GM21825 (cell line): ENCODE measurements at regions not wholly inside any gene's neighbourhood (a gene's known extent, or its start where the extent isn't known, plus 50 kb on each side); places are given as distances from the start of the nearest gene placed in this dataset.

Source experiments
- ATAC-seq: cut with Tn5 transposase; IDR thresholded peaks from one replicate; pipeline ENCODE4 v1.9.1; 2021; ENCODE audit warnings: mild to moderate bottlenecking, moderate library complexity; ENCODE audit not compliant: unreplicated experiment

- ATAC-seq = no peak
Observed at GRCh38 chr12:98243190-98243589, 272.2 kb upstream of the TMPO start.

DNA sequence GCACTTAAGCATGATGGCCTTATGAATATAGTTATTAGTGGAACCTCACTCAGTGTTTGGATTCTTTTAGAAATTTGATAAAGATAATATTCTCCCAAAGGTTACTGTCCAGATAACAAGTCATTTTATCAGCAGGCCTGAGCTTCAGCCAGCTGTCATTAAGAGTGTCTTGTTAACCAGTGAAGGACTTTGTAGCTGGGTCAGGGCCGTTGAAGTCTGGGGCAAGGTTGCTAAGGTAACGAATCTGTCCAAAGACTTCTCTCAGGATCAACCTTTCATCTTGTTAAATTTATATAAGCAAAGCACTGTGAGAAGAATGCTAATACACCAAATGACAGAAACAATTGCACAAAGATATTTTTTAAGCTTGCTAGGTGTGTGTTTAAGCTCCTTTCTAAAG is 271.3 kb upstream of the TMPO start:
- no peak for ATAC-seq

DNA sequence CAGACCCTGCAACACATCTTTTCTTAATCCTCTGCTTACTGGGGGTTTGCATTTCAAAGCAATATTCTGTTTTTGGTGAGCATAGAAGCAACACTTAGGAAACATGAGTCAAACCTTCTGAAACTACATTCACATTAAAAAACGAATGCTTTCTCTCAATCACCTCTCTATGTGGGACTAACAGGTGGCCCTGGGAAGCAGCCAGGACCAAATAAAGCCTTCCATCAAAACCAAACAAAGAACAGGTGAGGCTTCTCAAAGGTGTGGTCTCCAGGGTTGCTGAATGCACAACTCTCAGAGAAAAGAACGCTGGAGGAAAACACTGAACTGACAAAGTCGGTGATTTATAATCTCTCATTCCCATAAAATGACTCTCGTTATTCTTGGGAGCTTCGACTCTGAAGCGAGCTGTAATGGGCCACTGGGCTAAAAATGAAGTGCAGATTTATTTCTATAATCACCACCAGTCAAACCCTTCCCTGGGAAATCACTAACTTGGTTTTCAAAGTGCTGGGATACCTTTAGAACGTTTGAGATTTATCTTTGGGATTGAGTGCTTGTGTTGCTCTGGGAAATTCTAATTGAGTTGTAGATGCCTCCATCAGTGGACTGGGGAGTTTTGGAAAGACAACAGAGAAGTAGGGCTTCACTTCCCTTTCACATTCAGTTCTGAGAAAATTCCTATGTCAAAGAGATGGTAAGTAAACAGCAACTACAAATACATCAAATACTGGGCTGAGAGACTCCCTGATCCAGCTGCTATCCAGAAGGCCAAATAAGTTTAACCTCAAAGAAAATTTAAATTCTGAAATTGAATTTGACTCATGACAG is 262.0 kb upstream of the TMPO start:
- no peak for ATAC-seq

DNA sequence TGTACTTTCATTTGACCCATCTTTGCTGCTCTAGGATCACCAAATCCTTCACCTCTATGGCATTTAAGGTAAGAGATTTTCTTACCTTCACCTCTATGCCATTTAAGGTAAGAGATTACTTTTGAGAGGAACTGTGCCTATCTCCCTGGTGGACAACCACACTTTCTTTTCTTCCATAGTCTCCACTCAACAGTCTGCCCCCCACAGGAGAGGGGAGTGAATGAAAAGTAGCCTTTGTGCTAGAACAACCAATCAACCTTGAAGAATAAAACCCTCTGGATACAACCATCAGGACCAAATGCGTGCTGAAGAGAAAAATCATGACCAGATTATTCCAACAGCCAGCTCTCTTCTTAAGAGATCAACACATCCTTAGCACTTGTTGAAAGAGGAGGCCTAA is 258.6 kb upstream of the TMPO start:
- no peak for ATAC-seq

DNA sequence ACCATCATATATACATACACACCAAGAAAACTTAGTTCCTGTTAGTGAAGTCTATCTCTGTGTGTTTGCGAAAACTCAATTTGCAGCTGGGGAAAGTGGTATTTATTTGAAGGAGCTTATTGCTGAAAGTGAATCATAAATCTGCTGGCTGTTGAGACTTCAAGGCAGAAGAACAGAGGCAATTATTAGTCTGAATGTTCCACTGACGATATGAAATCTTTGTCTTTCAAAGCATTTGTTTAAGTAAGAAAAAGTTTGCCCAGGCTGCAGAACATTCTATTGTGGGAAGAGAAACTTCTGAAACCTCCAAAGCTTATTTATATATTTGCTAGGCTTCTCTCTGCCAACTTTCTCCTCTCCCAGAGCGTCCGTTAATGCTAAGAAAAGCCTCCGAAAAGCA is 255.7 kb upstream of the TMPO start:
- ATAC-seq = no peak

DNA sequence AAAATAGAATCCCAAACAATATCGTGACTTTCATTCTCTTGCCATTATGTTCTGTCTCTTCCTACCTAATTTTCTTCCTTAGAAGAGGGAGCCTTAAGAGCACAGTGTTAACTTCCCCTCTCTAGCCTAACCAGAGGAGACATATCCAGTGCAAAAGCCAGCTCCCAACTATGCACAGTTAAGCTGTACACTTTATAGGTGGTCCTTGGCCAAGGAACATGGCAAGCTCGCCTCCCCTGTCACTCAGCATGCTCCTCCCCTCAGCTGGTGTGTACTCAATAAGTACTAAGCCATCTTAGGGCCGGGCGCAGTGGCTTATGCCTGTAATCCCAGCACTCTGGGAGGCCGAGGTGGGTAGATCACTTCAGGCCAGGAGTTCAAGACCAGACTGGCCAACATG is 255.1 kb upstream of the TMPO start:
- no peak for ATAC-seq

DNA sequence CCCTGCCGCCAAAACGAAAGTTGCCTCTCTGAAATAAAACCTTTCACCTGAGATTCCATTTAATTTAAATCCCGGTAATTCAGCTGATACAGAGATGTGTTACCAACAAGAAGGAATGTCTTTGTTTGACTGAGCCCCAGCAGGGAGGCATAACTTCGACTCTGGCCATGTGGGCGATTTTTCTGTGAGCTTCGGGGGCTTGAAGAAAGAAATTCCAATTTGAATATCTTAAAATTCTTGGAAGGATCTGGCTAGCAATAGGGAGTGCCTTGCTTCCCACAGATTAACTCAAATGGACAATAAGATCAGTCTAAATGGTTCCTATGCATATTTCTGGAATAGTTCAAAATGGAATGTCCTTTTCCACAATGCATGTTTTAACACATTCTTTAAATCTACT is 252.5 kb upstream of the TMPO start:
- ATAC-seq = no peak

- peak; percentile 98 for ATAC-seq
Observed at GRCh38 chr12:98274430-98275130, 240.8 kb upstream of the TMPO start.

GRCh38 chr12:98275131-98275475 is 240.3 kb upstream of the TMPO start:
- peak; percentile 45 for ATAC-seq

GRCh38 chr12:98280152-98280551 is 235.2 kb upstream of the TMPO start:
- no peak for ATAC-seq

- ATAC-seq = no peak
Observed at GRCh38 chr12:98280621-98281020, 234.8 kb upstream of the TMPO start.

DNA sequence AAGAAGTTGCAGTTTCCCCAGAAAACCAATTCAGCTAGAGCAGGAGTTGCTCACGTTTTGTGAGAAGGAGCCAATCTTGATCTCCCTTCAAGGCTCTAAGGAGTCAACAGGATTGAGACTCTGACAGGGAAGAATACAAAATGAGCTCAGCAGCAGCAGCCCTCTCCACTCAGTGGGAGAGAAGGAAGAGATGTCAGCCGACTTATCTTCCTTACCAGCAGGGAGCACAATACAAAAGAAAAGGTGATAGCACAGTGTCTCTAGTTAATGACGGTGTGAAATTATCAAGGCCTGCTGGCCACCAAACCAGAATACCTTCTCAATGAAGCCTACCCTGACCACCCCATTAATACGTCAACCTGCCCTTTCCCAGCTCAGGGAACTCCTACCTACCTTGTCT is 223.6 kb upstream of the TMPO start:
- ATAC-seq = no peak

DNA sequence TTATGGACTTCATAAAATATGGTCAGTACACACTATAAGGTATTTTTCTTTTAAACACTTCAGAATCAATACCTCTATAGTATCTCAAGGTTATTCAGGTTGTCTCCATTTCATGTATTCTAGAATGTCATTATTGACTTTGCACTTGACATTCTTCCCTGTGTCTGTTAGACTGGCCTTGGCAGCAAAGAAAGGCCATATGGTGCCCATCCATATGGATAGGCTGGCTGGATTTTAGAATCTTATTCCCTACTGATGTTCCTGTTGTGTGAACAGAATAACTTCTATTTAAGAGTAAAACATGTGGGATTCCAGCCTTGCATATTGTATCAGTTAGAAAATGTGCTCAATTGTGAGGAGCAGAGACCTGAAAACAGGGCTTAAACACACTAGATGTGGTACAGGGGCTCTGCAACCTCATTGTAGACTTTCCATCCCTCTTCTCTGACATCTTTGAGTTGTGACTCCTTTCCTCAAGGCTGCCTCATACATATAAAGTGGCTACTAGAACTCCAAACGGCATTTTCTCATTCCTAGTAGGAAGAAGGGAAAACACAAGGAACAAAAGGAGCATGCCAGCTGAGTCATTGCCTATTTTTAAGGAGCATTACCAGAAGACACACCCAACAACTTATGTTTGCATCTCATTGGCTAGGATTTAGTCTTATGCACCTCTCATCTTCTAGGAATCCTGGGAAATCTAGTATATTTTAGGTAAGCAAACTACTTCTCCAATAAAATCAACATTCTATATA is 221.2 kb upstream of the TMPO start:
- no peak for ATAC-seq

GRCh38 chr12:98295681-98296080 is 219.7 kb upstream of the TMPO start:
- no peak for ATAC-seq

DNA sequence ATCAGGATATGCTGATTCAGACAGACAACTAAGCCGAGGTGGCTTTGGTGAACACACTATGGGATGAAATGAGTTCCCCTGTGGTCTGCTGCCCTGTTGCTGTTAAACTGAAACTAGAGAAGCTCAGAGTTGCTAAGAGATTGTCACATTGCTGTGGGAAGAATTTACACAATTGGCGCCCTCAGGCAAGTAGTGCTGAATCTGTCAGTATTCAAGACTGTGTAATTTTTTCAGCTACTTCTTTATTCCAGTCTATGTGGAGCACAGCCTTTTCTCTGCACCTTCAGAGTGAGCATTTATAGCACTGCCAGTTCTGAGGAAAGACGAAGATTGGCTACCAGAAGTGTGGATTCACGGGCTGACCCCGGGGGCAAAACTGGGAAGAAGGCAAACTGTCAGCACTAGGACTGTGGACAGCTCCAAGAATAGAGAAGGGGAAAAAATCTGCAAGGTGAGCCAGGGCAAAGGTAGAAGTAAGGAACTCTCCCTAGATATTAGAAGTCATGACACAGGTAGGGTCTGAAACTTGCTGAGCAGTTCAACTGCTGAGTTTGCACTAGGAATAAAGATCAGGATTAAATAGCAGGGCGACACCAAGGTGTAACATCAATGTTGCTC is 218.8 kb upstream of the TMPO start:
- no peak for ATAC-seq

DNA sequence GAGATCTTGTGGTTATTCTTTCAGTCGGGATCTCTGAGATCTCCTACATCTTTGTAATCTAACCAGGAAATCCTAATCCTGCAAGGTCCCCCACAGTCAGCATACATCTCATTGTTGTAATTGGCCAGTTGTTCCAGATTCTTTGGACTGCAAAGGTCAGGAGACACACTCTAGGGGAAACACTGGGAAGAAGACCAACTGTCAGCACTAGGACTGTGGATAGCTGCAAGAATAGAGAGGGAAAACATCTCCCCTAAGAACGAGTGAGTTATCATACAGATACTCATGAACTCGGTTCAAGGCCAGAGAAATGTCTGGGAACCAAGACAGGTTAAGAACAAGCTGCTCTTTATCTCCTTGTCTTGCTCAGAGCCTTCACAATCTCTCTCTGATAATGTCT is 217.9 kb upstream of the TMPO start:
- ATAC-seq = no peak

- no peak for ATAC-seq
Observed at GRCh38 chr12:98308141-98308540, 207.2 kb upstream of the TMPO start.

DNA sequence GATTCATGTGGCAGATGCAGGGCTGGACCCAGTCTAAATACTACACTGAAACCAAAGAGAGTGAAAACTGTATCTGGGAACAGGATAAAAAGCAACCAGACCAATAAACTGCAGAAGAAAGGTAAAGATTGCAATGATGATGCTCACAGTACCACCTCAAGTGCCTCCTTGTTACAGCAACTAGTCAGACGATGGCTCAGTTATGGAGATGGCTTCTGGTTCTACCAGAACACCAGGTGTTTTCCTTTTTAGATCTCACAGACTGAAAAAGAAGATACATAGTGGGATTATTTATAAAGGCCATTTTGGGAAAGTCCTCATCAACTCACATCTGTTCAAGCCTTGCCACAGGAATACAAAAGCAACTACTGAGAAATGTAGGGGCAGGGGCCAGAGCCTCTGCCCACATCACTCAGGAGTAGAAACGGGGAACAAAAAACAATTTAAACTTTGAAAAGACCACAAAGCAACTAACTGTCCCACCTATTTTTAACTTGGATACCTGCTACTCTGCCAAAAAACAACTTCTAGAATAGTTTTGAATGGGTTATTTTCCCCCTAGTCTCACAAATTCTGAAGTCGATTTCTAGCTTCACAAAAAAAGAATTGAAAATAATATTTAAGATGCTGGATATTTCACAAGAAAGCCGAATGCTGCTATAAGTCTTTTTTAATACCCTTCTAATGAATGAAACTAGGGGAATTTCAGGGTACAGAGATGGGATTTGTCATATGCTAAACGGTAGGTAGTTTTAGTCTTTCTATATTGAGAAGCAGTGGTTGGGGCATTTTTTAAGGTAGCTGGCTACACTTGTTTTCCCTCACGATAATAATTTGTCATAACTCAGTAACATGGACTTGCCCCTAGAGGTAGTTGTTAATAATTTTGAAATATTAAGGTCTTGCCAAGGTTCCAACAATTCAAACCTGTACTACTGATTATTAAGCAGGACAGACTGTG is 197.2 kb upstream of the TMPO start:
- no peak for ATAC-seq

GRCh38 chr12:98319716-98320425 is 195.5 kb upstream of the TMPO start:
- no peak for ATAC-seq

DNA sequence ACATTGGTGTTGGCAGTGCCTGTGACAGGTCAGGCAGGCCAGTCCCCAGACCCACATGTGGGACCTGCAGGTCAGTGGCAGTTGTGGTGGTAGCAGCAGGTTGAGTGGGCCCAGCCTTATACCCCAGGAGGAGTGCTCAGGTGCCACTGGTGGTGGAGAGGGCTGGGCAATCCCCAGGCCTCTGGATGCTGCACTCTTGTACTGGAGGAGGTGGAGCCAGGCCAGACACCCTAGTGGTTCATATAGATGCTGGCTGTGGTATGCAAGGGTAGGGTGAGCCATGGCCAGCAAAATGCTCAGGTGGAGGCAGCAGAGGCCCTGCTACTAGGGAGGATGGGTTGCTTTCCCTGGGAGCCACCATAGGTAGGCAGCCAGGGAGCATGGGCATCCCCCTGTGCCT is 190.4 kb upstream of the TMPO start:
- no peak for ATAC-seq
